Astrocyte of the hippocampus (primary cell): ENCODE measurements at regions not wholly inside any gene's neighbourhood (a gene's known extent, or its start where the extent isn't known, plus 50 kb on each side); places are given as distances from the start of the nearest gene placed in this dataset.
"Not testable (repeated sequence)": the region's sequence is repeated elsewhere in the genome, so short reads cannot be mapped to it uniquely, and the experiment has no call there.

Experiments used
- DNase-seq: peaks from one replicate; pipeline ENCODE4 v3.0.0; 2011; ENCODE audit warnings: low read depth, low spot score

GRCh38 chrX:8105531-8105930 is 65.5 kb downstream of the VCX2 start:
- no peak for DNase-seq

DNA sequence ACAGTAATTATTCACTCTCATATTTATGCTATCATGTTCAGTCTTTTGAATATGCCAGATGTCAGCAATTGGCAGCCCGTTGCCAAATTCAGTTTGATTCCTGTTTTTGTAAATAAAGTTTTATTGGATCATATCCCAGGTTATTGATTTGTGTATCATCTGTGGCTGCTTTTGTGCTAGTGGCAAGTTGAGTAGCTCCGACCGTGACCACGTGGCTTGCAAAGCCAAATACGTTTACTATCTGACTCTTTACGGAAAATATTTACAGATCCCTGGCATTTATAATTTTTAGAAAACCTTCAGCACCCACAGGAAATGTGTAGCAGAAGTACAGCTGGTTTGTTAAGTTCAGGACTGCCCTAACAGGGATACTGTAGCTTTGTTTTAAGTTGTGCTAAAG is 67.4 kb downstream of the VCX2 start:
- no peak for DNase-seq

DNA sequence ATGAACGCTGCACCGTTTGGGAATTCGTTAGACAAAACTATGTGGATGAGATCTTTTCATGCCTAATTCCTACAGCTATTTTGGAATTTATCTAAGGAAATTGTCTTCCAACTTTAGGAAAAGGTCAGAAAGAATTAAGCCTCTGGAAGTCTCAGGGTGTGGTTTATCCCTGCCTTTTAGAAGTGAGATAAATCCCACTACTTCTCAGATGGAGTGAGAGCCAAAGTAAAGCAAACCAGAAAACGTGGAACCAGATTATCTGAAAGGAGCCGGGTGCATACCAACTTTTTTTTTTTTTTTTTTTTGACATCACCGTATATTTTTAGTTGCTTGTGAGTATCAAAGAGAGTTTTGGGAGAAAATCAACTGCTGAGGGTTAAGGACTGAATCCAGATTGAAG is 79.6 kb downstream of the VCX2 start:
- DNase-seq, result no peak

- DNase-seq, result no peak
Observed at GRCh38 chrX:8090906-8091305, 80.2 kb downstream of the VCX2 start.

DNA sequence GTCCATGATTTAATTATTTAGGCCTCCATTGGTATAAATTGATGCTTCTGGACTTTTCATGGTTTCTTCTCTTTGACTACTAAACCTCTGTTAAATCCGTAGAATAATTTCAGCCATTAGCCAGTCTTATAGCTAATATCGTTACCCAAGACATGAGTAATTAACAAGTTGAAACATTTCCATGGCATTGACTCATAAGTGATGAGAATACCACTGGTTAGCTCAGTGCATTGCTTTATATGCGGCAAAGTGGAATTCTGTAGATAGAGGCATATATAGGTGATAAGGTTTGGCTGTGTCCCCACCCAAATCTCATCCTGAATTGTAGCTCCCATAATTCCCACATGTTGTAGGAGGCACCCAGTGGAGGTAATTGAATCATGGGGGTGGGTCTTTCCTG is 80.6 kb downstream of the VCX2 start:
- no peak for DNase-seq

DNA sequence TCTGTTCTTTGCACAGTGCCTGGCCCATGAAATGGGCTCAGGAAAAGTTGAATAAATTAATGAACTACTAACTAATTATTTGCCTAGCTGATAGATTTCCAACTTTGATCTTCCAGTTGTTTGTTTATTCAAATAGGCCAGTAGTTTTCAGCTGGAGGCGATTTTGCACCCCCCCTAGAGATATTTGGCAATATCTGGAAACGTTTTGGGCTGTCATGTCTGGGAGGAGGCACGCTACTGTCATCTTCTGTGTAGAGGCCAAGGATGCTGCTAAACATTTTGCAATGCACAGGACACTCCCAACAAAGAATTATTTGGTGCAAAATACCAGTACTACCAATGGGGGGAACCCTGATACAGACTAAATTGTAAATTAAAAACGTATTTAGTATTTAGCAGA is 81.9 kb downstream of the VCX2 start:
- DNase-seq, result no peak

DNA sequence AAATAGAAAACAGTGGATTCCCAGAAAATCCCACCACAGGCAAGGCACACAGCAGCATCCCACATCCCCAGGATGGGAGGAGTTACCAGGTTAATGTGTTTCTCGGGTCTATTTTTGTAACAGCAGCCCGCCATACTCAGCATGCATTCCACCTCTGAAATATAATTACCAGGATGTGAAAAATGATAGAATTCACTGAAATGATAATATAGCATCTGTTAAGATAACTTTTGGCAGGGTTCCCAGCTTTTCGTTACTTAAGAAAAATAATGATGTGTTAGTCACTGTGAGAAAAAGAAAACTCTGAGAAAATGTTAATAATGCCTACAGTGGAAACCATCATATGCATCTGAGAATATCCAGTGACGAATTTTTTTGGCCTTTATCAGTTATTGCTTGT is 87.1 kb downstream of the VCX2 start:
- peak; percentile 42 for DNase-seq

DNA sequence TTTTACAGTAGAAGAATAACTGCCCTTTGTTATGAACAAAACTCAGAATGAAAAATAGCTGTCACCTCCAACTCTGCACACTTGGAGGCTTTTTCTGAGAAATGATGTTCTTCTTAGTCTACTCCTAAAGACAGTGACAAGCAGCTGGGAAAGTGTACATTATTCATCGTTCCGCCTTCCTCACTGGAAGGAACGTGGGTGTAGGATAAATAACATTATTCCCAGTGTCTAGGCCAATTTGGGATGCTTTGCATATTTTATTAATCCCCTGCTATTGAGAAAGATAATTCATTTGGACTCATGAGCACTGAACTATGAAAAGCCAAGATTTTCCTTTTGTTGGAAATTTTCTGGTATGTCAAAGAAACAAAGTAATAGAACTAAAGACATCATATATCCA is 87.8 kb downstream of the VCX2 start:
- DNase-seq, result peak; percentile 10

- peak; percentile 2 for DNase-seq
Observed at GRCh38 chrX:8075636-8076035, 95.4 kb downstream of the VCX2 start.

GRCh38 chrX:8067754-8068462 is 103.2 kb downstream of the VCX2 start:
- no peak for DNase-seq

DNA sequence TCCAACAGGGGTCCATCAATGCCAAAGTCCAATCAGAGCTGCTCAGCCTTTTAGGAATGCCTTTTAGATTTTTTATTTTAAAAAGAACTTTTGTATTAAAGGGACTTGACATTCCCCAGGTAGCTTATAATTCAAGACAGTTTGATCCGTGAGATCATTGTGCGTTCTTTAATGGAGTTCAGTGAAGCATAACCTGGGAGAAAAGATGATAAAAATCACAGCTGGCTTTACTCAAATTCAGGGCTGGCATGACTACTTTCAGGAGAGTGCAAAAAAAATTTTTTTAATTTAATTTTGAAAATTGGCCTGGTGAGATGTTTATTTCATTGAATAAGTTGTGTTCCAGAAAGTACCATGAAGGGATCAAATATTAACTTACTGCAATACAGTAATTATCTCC is 118.2 kb downstream of the VCX2 start:
- DNase-seq, result no peak

GRCh38 chrX:8049827-8050226 is 121.2 kb downstream of the VCX2 start:
- DNase-seq, result peak; percentile 57

- no peak for DNase-seq
Observed at GRCh38 chrX:8048466-8048865, 121.3 kb upstream of the PNPLA4 start.

DNA sequence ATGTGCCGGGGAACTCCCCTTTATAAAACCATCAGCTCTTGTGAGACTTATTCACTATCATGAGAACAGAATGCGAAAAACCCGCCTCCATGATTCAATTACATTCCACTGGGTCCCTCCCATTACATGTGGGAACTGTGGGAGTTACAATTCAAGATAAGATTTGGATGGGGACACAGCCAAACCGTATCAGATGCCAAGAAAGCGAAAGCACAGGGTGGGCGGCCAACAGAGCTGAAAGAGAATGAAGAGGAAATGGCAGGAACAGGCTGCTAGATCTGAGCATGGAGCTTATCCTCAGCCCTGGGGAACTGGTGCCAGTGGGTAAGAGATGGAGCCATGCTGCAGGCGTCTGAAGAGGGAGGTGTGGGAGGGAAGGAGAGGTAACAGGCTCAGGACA is 117.7 kb upstream of the PNPLA4 start:
- peak; percentile 47 for DNase-seq

DNA sequence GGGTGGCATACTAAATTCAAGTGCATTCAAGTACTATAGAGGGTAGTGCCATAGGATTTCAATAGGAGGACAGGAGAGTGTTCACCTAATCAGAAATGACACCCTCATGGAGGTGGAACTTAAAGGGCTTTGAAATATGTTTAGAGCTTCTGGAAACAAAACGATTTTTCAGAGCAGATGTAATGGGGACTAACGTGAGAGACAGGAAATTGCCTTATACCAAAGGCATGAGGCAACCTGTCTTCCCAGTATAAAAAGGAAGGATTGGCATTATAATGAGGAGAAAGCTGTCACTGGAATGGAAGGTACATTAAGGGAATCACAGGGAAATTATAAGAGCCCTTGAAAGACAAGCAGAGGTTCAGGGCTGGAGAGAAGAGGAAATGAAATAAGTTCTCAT is 116.3 kb upstream of the PNPLA4 start:
- DNase-seq, result no peak

GRCh38 chrX:8043121-8043520 is 115.9 kb upstream of the PNPLA4 start:
- no peak for DNase-seq

DNA sequence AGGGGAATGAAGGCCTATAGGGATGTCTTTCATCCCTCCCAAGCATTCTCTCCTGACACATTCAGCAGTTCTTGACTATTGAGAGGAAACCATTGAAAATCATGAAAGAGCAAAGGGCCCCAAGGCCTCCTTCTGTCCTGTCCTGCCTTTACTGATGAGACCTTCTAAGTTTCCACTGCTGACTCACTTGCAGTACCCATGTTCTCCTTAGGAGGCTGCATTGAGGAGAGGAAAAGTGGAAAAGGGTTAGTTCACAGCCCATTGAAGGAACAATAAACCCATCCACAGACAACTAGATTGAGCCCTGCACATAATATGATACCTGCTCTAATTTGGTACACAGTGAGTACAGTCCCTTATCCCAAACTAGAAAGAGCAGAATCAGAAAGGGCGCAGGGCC is 115.1 kb upstream of the PNPLA4 start:
- no peak for DNase-seq

DNA sequence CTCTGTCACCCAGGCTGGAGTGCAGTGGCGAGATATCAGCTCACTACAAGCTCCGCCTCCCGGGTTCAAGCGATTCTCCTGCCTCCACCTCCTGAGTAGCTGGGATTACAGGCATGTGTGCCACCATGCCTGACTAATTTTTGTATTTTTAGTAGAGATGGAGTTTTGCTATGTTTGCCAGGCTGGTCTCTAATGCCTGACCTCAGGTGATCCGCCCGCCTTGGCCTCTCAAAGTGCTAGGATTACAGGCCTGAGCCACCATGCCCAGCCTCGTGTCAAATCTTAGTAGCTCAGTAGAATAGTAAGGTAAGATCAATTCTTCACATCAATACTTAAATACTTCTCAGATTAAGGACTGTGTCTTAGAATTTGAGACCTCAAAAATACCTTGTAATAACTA is 112.5 kb upstream of the PNPLA4 start:
- DNase-seq, result not testable (repeated sequence)

DNA sequence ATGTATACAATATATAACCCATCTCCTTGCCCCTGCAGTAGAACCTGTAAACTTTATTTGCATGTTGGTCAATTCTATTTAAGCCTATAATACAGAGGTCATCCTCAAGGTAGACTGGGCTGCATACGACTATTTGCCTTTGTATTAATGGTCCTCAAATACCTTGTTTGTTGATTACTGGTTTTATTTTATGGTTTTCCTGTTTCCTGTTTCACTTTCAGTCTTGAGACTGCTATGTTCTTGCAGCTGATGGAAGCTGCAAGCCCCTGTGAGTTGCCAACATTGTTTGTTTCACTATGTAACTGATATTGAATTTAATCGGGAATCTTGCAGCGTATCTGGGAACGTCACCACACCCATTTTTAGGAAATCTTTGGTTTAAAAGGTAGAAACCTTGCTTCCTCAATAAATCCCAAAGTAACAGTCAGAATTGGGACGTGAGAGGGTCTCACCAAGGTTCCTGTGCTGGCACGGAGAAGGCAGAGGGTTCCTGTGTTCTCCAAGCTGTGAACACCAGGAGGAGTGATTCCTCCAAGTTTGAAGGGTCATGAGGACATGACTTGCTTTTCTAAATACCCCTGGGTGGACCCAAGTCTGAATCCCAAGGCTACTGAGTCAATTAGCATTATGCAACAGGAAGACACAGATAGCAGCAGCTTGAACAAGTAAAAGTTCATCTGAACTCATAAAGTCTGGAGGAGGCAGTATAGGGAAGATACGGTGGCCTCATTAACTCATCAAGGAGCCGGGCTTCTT is 110.6 kb upstream of the PNPLA4 start:
- DNase-seq, result no peak

GRCh38 chrX:8036914-8037313 is 109.7 kb upstream of the PNPLA4 start:
- DNase-seq, result no peak

GRCh38 chrX:8034058-8034457 is 106.8 kb upstream of the PNPLA4 start:
- no peak for DNase-seq

DNA sequence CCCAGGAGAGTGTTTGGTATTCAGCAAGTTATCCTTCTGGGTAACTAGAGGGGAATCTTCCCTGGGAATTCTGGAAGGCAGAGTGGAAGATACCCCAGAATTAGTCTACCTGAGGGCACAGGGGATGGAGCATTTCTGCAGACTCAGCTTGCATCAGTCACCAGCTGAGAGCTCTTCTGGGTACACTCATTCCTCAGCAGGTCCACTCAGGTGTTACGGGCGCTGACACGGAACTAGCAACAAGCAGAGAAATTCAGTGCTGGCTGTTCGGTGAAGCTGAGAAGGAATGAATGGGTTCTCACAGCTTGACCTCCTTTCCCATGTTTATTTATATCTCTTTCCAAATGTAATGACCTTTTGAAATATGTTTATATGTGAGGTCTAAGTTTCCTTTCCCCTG is 106.0 kb upstream of the PNPLA4 start:
- DNase-seq, result no peak

DNA sequence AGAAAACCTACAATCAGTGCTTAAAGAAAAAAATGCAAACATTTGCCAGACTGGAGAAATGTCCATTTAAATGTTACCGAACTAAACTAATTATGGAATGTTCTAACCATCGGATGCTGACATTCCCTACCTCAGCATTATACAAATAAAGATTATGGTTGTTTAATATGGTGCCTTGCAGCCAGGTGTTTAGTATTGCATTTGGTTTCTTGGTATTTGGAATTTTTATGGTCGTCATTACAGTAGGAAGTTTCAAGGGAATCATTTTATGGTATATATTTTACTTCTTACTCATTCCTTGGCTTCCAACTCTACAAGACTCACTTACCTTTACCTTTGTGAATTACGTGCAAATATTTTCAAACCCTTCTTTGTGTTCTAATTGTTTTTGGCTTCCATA is 103.1 kb upstream of the PNPLA4 start:
- no peak for DNase-seq
